GM10248 (cell line): ENCODE measurements at regions not wholly inside any gene's neighbourhood (a gene's known extent, or its start where the extent isn't known, plus 50 kb on each side); places are given as distances from the start of the nearest gene placed in this dataset.

Source experiments
- CTCF ChIA-PET: fragments of 300-600 bp; sonication (Branson Sonifier 250); formaldehyde crosslinking; extraction: SDS; loops from one replicate; lab custom pipeline; 2021; ENCODE audit warnings: antibody characterized with exemption; lab: Yijun Ruan, JAX
- POLR2A ChIA-PET: fragments of 350-650 bp; sonication (Branson Sonifier 250); formaldehyde crosslinking; extraction: SDS; loops from one replicate; lab custom pipeline; 2020; ENCODE audit warnings: antibody characterized with exemption; lab: Yijun Ruan, JAX
- DNase-seq: peaks from one replicate; pipeline ENCODE4 v3.0.0; 2012; ENCODE audit errors: extremely low spot score
- TF ChIP-seq, protein P1 (sequence below): IDR thresholded peaks from 2 replicates; pipeline ENCODE4 v1.5.1; 2012; ENCODE audit warnings: mild to moderate bottlenecking, low read depth; ENCODE audit errors: extremely low read depth, missing control alignments, control extremely low read depth

DNA sequence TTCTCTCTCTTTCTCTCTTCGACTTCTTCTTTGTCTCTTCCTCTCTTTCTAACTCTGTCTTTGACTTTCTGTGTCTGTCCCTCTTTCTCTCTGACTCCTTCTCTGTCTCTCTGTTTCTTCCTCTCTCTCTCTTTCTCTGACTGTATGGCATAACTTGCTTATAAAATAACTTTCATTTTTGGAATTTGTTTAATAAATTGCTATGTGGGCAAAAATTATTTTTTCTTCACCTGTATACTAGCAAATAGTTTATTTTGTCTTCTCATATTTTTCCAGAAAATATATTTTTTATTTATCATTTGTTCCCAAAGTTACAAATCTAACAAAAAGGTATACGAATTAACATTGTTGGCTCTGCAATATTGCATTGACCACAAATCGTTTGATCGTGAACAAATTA, 305.7 kb upstream of the FAM98A start:
- no peak for DNase-seq
- POLR2A ChIA-PET = no interaction called here
- TF ChIP-seq, protein P1, sequence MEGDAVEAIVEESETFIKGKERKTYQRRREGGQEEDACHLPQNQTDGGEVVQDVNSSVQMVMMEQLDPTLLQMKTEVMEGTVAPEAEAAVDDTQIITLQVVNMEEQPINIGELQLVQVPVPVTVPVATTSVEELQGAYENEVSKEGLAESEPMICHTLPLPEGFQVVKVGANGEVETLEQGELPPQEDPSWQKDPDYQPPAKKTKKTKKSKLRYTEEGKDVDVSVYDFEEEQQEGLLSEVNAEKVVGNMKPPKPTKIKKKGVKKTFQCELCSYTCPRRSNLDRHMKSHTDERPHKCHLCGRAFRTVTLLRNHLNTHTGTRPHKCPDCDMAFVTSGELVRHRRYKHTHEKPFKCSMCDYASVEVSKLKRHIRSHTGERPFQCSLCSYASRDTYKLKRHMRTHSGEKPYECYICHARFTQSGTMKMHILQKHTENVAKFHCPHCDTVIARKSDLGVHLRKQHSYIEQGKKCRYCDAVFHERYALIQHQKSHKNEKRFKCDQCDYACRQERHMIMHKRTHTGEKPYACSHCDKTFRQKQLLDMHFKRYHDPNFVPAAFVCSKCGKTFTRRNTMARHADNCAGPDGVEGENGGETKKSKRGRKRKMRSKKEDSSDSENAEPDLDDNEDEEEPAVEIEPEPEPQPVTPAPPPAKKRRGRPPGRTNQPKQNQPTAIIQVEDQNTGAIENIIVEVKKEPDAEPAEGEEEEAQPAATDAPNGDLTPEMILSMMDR = no peak
- CTCF ChIA-PET = no interaction called here

DNA sequence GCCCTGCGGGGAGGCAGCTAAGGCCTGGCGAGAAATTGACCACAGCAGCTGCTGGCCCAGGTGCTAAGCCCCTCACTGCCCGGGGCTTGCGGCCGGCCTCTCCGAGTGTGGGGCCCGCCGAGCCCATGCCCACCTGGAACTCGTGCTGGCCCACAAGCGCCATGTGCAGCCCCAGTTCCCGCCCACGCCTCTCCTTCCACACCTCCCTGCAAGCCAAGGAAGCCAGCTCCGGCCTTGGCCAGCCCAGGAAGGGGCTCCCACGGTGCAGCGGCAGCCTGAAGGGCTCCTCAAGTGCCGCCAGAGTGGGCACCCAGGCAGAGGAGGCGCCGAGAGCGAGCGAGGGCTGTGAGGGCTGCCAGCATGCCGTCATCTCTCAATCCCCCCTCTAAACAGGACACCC, 304.6 kb upstream of the FAM98A start:
- ChIA-PET POLR2A (no interaction called here), CTCF (no interaction called here)
- no peak for DNase-seq
- TF ChIP-seq, protein P1 = no peak

DNA sequence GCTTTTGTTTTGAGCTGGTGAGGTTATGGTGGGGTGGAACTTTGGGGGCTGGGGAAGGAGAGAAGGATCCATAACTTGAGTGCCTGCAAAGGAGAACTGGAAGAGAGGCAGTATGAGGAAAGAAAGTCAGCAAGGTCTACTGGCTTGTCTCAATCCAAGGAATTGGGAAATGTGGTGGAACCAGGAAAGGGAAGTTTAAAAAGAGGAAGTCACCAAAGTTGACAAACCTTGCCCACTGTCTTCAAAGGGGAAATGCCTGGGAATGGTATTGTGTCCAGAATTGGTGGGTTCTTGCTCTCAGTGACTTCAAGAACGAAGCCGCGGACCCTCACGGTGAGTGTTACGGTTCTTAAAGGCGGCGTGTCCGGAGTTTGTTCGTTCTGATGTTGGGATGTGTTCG, 304.1 kb upstream of the FAM98A start:
- POLR2A ChIA-PET = no interaction called here
- CTCF ChIA-PET = no interaction called here
- DNase-seq = no peak
- TF ChIP-seq, protein P1 = no peak

DNA sequence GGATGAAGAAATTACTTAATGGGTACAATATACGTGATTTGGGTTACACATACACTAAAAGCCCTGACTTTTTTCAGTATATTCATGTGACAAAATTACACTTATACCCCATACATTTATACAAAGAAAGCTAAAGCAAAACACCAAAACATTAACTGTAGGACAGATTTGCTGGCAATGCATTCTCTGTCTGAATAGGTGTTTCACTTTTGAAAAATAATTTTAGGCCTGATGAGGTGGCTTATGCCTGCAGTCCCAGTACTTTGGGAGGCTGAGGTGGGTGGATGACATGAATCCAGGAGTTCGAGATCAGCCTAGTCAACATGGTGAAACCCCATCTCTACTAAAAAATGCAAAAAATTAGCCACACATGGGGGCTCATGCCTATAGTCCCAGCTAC, 301.5 kb upstream of the FAM98A start:
- DNase-seq = no peak
- POLR2A ChIA-PET = no interaction called here
- CTCF ChIA-PET = no interaction called here
- TF ChIP-seq, protein P1 = no peak

DNA sequence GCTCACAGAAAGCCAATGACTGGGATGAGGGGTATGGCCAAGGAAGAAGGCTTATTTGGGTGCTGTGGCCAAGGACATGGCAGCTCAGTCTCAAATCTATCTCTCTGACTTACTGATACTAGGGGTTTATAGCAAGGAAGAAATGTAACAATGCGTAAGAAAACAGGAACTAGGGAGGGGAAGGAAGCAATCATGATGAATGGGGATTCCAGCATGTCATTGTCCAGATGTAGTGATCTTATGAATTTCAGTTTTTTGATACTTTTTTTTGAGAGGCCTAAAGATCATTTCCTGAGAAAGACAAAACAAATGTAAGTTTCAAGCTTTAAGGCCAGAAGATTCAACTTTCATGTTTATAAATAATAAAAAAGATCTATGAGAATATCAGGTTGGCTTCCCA, 298.6 kb upstream of the FAM98A start:
- TF ChIP-seq, protein P1 = no peak
- no peak for DNase-seq
- CTCF ChIA-PET = interaction anchor here (1.2 kb wide), 1 partner anchor 115 kb away, joined by 3 read pairs; no protein-coding TSS in a partner anchor
- POLR2A ChIA-PET = no interaction called here

DNA sequence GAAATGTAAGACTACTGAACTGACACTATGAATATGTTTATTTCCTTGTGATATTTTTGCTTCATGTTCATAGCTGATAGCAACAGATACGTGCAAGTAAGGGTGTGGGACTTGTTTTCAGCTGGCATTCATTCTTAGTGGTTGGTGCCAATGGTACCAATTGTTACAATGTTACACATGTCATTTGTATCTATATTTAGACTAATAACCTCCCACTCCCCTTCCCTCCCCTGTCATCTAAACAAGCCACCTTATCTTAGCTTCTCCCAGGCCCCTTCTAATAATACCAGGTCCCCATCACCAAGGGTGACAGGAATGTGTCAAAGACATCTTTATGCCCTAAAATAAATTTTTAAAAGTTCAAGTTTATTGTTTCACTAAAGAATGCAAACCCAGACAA, 294.7 kb upstream of the FAM98A start:
- TF ChIP-seq, protein P1 = no peak
- CTCF ChIA-PET = no interaction called here
- POLR2A ChIA-PET = no interaction called here
- no peak for DNase-seq

DNA sequence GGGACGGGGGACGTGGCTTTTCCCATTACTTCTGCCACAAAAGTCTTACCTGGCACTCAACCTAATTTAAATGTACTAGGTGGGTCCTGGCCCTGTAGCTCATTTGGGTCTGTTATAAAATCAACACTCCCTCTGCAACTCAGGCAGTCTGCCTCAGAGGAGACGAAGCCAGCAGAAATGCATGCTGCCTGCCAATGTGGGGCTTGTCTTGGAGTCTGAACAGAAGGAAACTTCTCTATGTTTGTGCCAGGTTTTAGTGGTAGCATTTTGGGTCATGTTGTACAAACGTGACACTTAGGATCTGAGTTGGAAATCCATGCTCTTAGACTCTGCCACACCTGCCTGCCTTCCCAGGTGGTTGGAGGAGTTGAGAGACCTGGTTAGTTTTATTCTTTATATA, 292.5 kb upstream of the FAM98A start:
- ChIA-PET POLR2A (no interaction called here), CTCF (interaction anchor here (1.5 kb wide), 1 partner anchor 25 kb away, joined by 3 read pairs; no protein-coding TSS in a partner anchor)
- TF ChIP-seq, protein P1 = no peak
- DNase-seq = no peak
